WTC11 (cell line): ENCODE measurements at regions not wholly inside any gene's neighbourhood (a gene's known extent, or its start where the extent isn't known, plus 50 kb on each side); places are given as distances from the start of the nearest gene placed in this dataset.

Experiments
- ATAC-seq: fragments of 200-7000 bp; cut with Tn5 transposase; 2 replicates; pipeline ENCODE4 v1.10.0; 2021; ENCODE audit warnings: mild to moderate bottlenecking, moderate library complexity
- CTCF ChIA-PET: fragments of 300-600 bp; sonication (Branson Sonifier 250); formaldehyde crosslinking; loops from one replicate; lab custom pipeline; 2021; ENCODE audit warnings: antibody characterized with exemption; lab: Charles Lee
- POLR2A ChIA-PET: fragments of 350-600 bp; sonication (Branson Sonifier 250); formaldehyde crosslinking; loops from one replicate; lab custom pipeline; 2021; ENCODE audit warnings: antibody characterized with exemption; lab: Charles Lee
- DNase-seq: peaks from one replicate; pipeline ENCODE4 v3.0.0; 2021; ENCODE audit warnings: low spot score
- H3K27ac Mint-ChIP-seq: 2 replicates; pipeline ENCODE4 v1.8.0; 2021; ENCODE audit warnings: mixed read lengths
- H3K27me3 Mint-ChIP-seq: 2 replicates; pipeline ENCODE4 v1.8.0; 2021; ENCODE audit warnings: low read depth, mild to moderate bottlenecking, moderate library complexity, mixed read lengths
- H3K36me3 Mint-ChIP-seq: 2 replicates; pipeline ENCODE4 v1.8.0; 2021; ENCODE audit warnings: mixed read lengths
- H3K4me1 Mint-ChIP-seq: 2 replicates; pipeline ENCODE4 v1.8.0; 2022; ENCODE audit warnings: mixed read lengths
- H3K4me3 Mint-ChIP-seq: 2 replicates; pipeline ENCODE4 v1.8.0; 2021; ENCODE audit warnings: mild to moderate bottlenecking, moderate library complexity, mixed read lengths
- H3K9me3 Mint-ChIP-seq: 2 replicates; pipeline ENCODE4 v1.8.0; 2021; ENCODE audit warnings: mixed read lengths
- CBFB ChIP-seq: sonication (generic); formaldehyde crosslinking; IDR thresholded peaks from 2 replicates; pipeline ENCODE4 v1.8.1; 2022; ENCODE audit warnings: mild to moderate bottlenecking, low read depth, missing genetic modification reagents
- EMX1 ChIP-seq: fragments of 250-450 bp; sonication (Bioruptor Pico); IDR thresholded peaks from 2 replicates; pipeline ENCODE4 v1.8.0; 2021; ENCODE audit warnings: mild to moderate bottlenecking
- HMGA2 ChIP-seq: fragments of 250-450 bp; sonication (Bioruptor Pico); IDR thresholded peaks from 2 replicates; pipeline ENCODE4 v1.4.0; 2021; ENCODE audit warnings: mild to moderate bottlenecking, moderate library complexity
- KAT7 ChIP-seq: sonication (generic); formaldehyde crosslinking; IDR thresholded peaks from 2 replicates; pipeline ENCODE4 v1.8.1; 2023; ENCODE audit warnings: missing genetic modification reagents, mild to moderate bottlenecking, borderline replicate concordance
- MYBL2 ChIP-seq: sonication (generic); formaldehyde crosslinking; IDR thresholded peaks from 2 replicates; pipeline ENCODE4 v1.8.1; 2023; ENCODE audit warnings: mild to moderate bottlenecking, moderate library complexity, missing genetic modification reagents
- NFATC4 ChIP-seq: fragments of 250-450 bp; sonication (Bioruptor Pico); IDR thresholded peaks from 2 replicates; pipeline ENCODE4 v1.9.0; 2021; ENCODE audit warnings: mild to moderate bottlenecking
- PRDM15 ChIP-seq: sonication (generic); formaldehyde crosslinking; IDR thresholded peaks from 2 replicates; pipeline ENCODE4 v1.8.0; 2022; ENCODE audit warnings: missing genetic modification reagents
- SP1 ChIP-seq: sonication (generic); formaldehyde crosslinking; conservative IDR thresholded peaks from 2 replicates; pipeline ENCODE4 v1.8.1; 2022; ENCODE audit warnings: missing genetic modification reagents
- USF2 ChIP-seq: sonication (generic); formaldehyde crosslinking; IDR thresholded peaks from 2 replicates; pipeline ENCODE4 v1.8.1; 2023; ENCODE audit warnings: mild to moderate bottlenecking, missing genetic modification reagents, moderate library complexity
- ZNF263 ChIP-seq: sonication (generic); formaldehyde crosslinking; IDR thresholded peaks from 2 replicates; pipeline ENCODE4 v1.8.1; 2022; ENCODE audit warnings: low read depth, mild to moderate bottlenecking, moderate library complexity, missing genetic modification reagents
- ZNF317 ChIP-seq: sonication (generic); formaldehyde crosslinking; IDR thresholded peaks from 2 replicates; pipeline ENCODE4 v1.8.1; 2023; ENCODE audit warnings: low read depth, mild to moderate bottlenecking, moderate library complexity, missing genetic modification reagents, borderline replicate concordance
- ZNF396 ChIP-seq: fragments of 250-450 bp; sonication (Bioruptor Pico); IDR thresholded peaks from 2 replicates; pipeline ENCODE4 v1.8.0; 2021; ENCODE audit warnings: mild to moderate bottlenecking, moderate library complexity, borderline replicate concordance
- ZSCAN18 ChIP-seq: fragments of 250-450 bp; sonication (Bioruptor Pico); IDR thresholded peaks from 2 replicates; pipeline ENCODE4 v2.1.2; 2022; ENCODE audit warnings: mild to moderate bottlenecking, moderate library complexity
- TF ChIP-seq, protein P1 (sequence below): fragments of 250-450 bp; sonication (Bioruptor Pico); IDR thresholded peaks from 2 replicates; pipeline ENCODE4 v1.9.0; 2021; ENCODE audit warnings: moderate library complexity, mild to moderate bottlenecking, inconsistent platforms, borderline replicate concordance
- TF ChIP-seq, protein P2 (sequence below): sonication (generic); formaldehyde crosslinking; IDR thresholded peaks from 2 replicates; pipeline ENCODE4 v1.8.1; 2023; ENCODE audit warnings: mild to moderate bottlenecking, moderate library complexity, missing genetic modification reagents
- TF ChIP-seq, protein P3 (sequence below): sonication (generic); formaldehyde crosslinking; IDR thresholded peaks from 2 replicates; pipeline ENCODE4 v1.8.0; 2022; ENCODE audit warnings: mild to moderate bottlenecking, missing genetic modification reagents
- TF ChIP-seq, protein P4 (sequence below): fragments of 250-450 bp; sonication (Bioruptor Pico); IDR thresholded peaks from 2 replicates; pipeline ENCODE4 v1.9.0; 2021; ENCODE audit warnings: mild to moderate bottlenecking
- TF ChIP-seq, protein P5 (sequence below): sonication (generic); formaldehyde crosslinking; IDR thresholded peaks from 2 replicates; pipeline ENCODE4 v1.8.0; 2022; ENCODE audit warnings: mild to moderate bottlenecking, missing genetic modification reagents

- TF ChIP-seq, protein P1, sequence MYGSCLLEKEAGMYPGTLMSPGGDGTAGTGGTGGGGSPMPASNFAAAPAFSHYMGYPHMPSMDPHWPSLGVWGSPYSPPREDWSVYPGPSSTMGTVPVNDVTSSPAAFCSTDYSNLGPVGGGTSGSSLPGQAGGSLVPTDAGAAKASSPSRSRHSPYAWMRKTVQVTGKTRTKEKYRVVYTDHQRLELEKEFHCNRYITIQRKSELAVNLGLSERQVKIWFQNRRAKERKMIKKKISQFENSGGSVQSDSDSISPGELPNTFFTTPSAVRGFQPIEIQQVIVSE (CRISPR knock-in tag) = no peak
- no peak for TF ChIP-seq ZNF263 (CRISPR knock-in tag)
- TF ChIP-seq, protein P2, sequence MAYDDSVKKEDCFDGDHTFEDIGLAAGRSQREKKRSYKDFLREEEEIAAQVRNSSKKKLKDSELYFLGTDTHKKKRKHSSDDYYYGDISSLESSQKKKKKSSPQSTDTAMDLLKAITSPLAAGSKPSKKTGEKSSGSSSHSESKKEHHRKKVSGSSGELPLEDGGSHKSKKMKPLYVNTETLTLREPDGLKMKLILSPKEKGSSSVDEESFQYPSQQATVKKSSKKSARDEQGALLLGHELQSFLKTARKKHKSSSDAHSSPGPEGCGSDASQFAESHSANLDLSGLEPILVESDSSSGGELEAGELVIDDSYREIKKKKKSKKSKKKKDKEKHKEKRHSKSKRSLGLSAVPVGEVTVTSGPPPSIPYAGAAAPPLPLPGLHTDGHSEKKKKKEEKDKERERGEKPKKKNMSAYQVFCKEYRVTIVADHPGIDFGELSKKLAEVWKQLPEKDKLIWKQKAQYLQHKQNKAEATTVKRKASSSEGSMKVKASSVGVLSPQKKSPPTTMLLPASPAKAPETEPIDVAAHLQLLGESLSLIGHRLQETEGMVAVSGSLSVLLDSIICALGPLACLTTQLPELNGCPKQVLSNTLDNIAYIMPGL = no peak
Measured at GRCh38 chr12:90790747-90791146, 164.2 kb downstream of the CCER1 start (continued).

DNA sequence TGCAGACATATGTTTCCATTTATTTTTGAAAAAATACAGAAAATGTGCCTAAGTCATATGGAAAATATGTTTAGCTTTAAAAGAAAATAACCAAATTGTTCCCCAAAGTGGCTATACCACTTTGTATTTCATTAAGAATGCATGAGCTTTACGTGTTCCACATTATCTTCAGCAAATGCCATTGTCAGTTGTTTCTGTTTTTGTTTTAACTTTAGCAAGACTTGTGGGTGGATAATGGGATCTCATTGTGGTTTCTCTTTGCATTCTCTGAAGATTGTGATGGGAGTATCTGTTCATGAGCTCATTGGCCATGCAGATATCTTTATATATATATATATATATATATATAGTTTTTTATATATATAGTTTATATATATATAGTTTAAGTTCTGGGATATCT, 181.5 kb downstream of the CCER1 start:
- ATAC-seq (no peak), DNase-seq (no peak)
- no peaks in the 10 kb centered on the region for H3K27me3 Mint-ChIP-seq
- POLR2A ChIA-PET = no interaction called here
- no peak for TF ChIP-seq ZNF396 (CRISPR knock-in tag)
- H3K9me3 Mint-ChIP-seq = peaks cover 9% of the 10 kb centered on the region
- no peak overlapping the region for H3K27ac Mint-ChIP-seq
- H3K36me3 Mint-ChIP-seq = no peaks in the 10 kb centered on the region
- no peak overlapping the region for H3K4me3 Mint-ChIP-seq
- no peaks in the 10 kb centered on the region for H3K4me1 Mint-ChIP-seq
- CTCF ChIA-PET = no interaction called here

DNA sequence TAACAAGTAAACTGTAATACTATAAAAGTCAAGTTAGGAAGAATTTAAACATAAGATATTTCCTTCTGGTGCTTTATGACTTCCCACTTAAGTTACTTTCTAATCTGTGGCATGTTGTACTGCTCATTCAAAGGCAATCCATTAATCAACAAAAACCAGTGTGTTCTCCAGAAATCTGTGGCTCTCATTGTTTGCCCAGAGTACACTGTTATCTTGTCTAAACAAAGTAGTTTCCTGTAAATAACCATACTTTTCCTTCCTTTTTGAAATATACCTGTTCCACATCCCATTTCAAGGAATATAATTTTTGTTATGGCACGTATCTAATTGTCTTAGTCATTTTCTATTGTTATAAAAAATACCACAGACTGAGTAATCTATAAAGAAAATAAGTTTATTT, 184.1 kb downstream of the CCER1 start:
- TF ChIP-seq, protein P3, sequence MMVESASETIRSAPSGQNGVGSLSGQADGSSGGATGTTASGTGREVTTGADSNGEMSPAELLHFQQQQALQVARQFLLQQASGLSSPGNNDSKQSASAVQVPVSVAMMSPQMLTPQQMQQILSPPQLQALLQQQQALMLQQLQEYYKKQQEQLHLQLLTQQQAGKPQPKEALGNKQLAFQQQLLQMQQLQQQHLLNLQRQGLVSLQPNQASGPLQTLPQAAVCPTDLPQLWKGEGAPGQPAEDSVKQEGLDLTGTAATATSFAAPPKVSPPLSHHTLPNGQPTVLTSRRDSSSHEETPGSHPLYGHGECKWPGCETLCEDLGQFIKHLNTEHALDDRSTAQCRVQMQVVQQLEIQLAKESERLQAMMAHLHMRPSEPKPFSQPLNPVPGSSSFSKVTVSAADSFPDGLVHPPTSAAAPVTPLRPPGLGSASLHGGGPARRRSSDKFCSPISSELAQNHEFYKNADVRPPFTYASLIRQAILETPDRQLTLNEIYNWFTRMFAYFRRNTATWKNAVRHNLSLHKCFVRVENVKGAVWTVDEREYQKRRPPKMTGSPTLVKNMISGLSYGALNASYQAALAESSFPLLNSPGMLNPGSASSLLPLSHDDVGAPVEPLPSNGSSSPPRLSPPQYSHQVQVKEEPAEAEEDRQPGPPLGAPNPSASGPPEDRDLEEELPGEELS (CRISPR knock-in tag) = no peak
- TF ChIP-seq, protein P1 (CRISPR knock-in tag) = no peak
- TF ChIP-seq MYBL2 (CRISPR knock-in tag) = no peak
- TF ChIP-seq, protein P4, sequence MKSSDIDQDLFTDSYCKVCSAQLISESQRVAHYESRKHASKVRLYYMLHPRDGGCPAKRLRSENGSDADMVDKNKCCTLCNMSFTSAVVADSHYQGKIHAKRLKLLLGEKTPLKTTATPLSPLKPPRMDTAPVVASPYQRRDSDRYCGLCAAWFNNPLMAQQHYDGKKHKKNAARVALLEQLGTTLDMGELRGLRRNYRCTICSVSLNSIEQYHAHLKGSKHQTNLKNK (CRISPR knock-in tag) = no peak
- no peak for TF ChIP-seq USF2
- TF ChIP-seq PRDM15 (CRISPR knock-in tag) = no peak
- TF ChIP-seq ZSCAN18 = no peak
- no peak for TF ChIP-seq CBFB (CRISPR knock-in tag)
- TF ChIP-seq KAT7 (CRISPR knock-in tag) = no peak
- no peak for TF ChIP-seq HMGA2
- TF ChIP-seq, protein P5, sequence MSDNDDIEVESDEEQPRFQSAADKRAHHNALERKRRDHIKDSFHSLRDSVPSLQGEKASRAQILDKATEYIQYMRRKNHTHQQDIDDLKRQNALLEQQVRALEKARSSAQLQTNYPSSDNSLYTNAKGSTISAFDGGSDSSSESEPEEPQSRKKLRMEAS (CRISPR knock-in tag) = no peak
- TF ChIP-seq ZNF317 (CRISPR knock-in tag) = no peak
- no peak for TF ChIP-seq NFATC4 (CRISPR knock-in tag)
- no peak for TF ChIP-seq SP1
- no peak for TF ChIP-seq EMX1 (CRISPR knock-in tag)
- Mint-ChIP-seq H3K4me3 (no peak overlapping the region), H3K36me3 (no peaks in the 10 kb centered on the region), H3K27ac (no peak overlapping the region), H3K9me3 (0 out of 2 replicates have a peak, but pooled peaks cover under 1% of the 10 kb centered on the region), H3K27me3 (no peaks in the 10 kb centered on the region), H3K4me1 (no peaks in the 10 kb centered on the region)
- DNase-seq (no peak), ATAC-seq (no peak)
- CTCF ChIA-PET = no interaction called here
- POLR2A ChIA-PET = no interaction called here
